Esophagus muscularis mucosa (tissue), 4 donors: ENCODE measurements at regions not wholly inside any gene's neighbourhood (a gene's known extent, or its start where the extent isn't known, plus 50 kb on each side); places are given as distances from the start of the nearest gene placed in this dataset.

Experiments
- DNase-seq: peaks from one replicate; pipeline ENCODE4 v3.0.0-alpha.2; 2017; ENCODE audit errors: extremely low spot score
- H3K27ac ChIP-seq, 4 donors: fragments of 200-600 bp; sonication (generic); replicated peaks in 1 of 4; 1 replicate in 3 of 4; 2 replicates in 1 of 4; pipeline ENCODE4 v1.5.1; 2016 to 2019; ENCODE audit warnings: mild to moderate bottlenecking in 1 of 4
- H3K27me3 ChIP-seq, 4 donors: fragments of 200-600 bp; sonication (generic); one replicate each; pipeline versions ENCODE4 v1.5.1 to v1.6.0; 2016 to 2019
- H3K36me3 ChIP-seq, 4 donors: fragments of 200-600 bp; sonication (generic); one replicate each; pipeline ENCODE4 v1.5.1; 2016 to 2019
- H3K4me1 ChIP-seq, 4 donors: fragments of 200-600 bp; sonication (generic); one replicate each; pipeline ENCODE4 v1.5.1; 2016 to 2019
- H3K4me3 ChIP-seq, 4 donors: fragments of 200-600 bp; sonication (generic); 1 replicate in 2 of 4; 2 replicates in 2 of 4; pipeline ENCODE4 v1.5.1; 2016 to 2019; ENCODE audit warnings: mild to moderate bottlenecking in 4 of 4, moderate library complexity in 1 of 4
- H3K9me3 ChIP-seq, 4 donors: fragments of 200-600 bp; sonication (generic); 1 replicate in 3 of 4; 2 replicates in 1 of 4; pipeline ENCODE4 v1.5.1; 2016 to 2019
- CTCF ChIP-seq, 3 experiments: fragments of 200-600 bp in 2 of 3; fragments of 450-650 bp in 1 of 3; sonication (generic) in 2 of 3; IDR thresholded peaks; one replicate each; pipeline ENCODE4 v1.5.1; 2017 to 2019; ENCODE audit warnings: antibody characterized with exemption in 3 of 3, mild to moderate bottlenecking in 2 of 3, moderate library complexity in 1 of 3
- EP300 ChIP-seq: sonication (generic); formaldehyde crosslinking; IDR thresholded peaks from one replicate; pipeline ENCODE4 v1.6.1; 2017; ENCODE audit warnings: antibody characterized with exemption
- POLR2A ChIP-seq: fragments of 450-650 bp; IDR thresholded peaks from one replicate; pipeline ENCODE4 v1.6.1; 2017; ENCODE audit warnings: antibody characterized with exemption, moderate library complexity, mild to moderate bottlenecking, low read depth
- POLR2AphosphoS5 ChIP-seq, 2 donors: sonication (generic); formaldehyde crosslinking; IDR thresholded peaks; one replicate each; pipeline ENCODE4 v1.6.1; 2017; ENCODE audit warnings: antibody characterized with exemption in 2 of 2
- WGBS: methylation state at CpG from one replicate; pipeline ENCODE4 v1.1.5; 2018; 5-methylcytosine and 5-hydroxymethylcytosine counted together
- intact Hi-C: fragments of 100-400 bp; cut with DNase I; formaldehyde crosslinking; loops from one replicate; pipeline ENCODE4 v1.15.1; 2023

GRCh38 chr2:16615687-16616615, 49.7 kb downstream of the CYRIA start:
- Histone ChIP-seq H3K27ac (peak overlapping the region in 1 of 4 donors; percentile 28), H3K27me3 (no peaks in the 10 kb centered on the region), H3K9me3 (no peaks in the 10 kb centered on the region), H3K36me3 (peaks cover 5 to 43% (median 6%) of the 10 kb centered on the region in 4 donors), H3K4me3 (no peak overlapping the region), H3K4me1 (peaks cover 18 to 43% (median 23%) of the 10 kb centered on the region in 4 donors)
- 89% methylated on average over 18 of the region's 21 CpGs for WGBS
- intact Hi-C loops = loop anchor here (2.0 kb wide), 1 partner anchor 141 kb away; no protein-coding TSS in a partner anchor
- TF ChIP-seq POLR2A = no peak
- no peak for TF ChIP-seq POLR2AphosphoS5 (IDR thresholded peaks at IDR 0.05)
- TF ChIP-seq CTCF (IDR thresholded peaks at IDR 0.05) = no peak
- no peak for TF ChIP-seq EP300
- no peak for DNase-seq

DNA sequence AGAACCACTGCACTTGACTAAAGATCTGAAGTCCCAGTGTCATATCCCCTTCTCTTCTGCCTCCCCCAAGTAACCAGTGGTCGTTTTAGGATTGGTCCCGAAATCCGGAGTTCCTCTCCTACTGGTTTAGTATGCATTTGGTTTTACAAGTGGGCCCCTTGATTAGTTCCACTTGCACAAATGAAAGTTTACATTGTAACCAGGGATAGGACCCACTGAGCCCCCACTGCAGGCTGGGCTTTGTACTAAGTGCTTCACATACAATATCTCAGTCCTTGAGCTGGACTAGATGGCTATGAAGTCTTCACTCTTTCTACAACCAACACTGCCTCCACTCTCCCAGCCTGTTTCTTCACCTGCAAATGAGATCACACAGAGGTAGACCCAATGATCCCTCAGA, 50.4 kb downstream of the CYRIA start:
- no peak for DNase-seq
- Histone ChIP-seq H3K4me3 (no peak overlapping the region), H3K36me3 (peaks cover under 1 to 39% (median 6%) of the 10 kb centered on the region in 4 donors), H3K4me1 (peaks cover 18 to 43% (median 23%) of the 10 kb centered on the region in 4 donors), H3K9me3 (no peaks in the 10 kb centered on the region), H3K27ac (no peak overlapping the region), H3K27me3 (no peaks in the 10 kb centered on the region)
- intact Hi-C loops = loop anchor here (2.0 kb wide), 1 partner anchor 142 kb away; no protein-coding TSS in a partner anchor
- 63% methylated on average over 3 of the region's 3 CpGs for WGBS
- TF ChIP-seq EP300 = no peak
- no peak for TF ChIP-seq CTCF (IDR thresholded peaks at IDR 0.05)
- TF ChIP-seq POLR2AphosphoS5 (IDR thresholded peaks at IDR 0.05) = no peak
- no peak for TF ChIP-seq POLR2A

DNA sequence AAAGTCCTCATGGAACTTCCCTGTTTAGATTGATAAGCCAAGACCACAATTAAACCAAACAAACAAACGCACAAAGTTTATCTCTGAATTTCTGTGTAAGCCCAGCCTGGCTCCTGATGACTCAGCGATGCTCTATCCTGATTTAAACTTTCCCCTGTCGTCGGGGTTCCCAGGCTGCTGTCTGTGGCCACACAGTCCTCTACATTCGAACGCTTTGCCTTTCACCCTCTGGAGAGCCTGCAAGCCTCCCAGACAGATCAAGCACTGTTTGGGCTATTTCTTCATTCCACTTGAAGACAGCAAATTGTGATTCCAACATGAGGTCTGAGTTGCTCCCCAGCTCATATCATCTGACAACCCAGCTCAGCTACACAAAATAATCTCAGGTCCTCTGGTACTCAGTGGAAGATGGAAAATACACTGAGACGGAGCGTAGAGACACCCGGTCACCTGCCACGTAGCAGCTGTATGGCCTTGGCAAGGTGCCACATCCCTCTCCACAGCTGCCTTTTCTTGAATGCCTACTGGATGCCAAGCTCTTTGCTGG, 51.2 kb downstream of the CYRIA start:
- WGBS = 81% methylated on average over 10 of the region's 10 CpGs
- peaks cover 18 to 45% (median 26%) of the 10 kb centered on the region in 4 donors for H3K4me1 ChIP-seq
- DNase-seq = no peak
- H3K4me3 ChIP-seq = no peak overlapping the region
- TF ChIP-seq POLR2AphosphoS5 (IDR thresholded peaks at IDR 0.05) = no peak
- TF ChIP-seq EP300 = no peak
- no peaks in the 10 kb centered on the region for H3K9me3 ChIP-seq
- intact Hi-C loops = loop anchor here (2.0 kb wide), 1 partner anchor 142 kb away; no protein-coding TSS in a partner anchor
- no peaks in the 10 kb centered on the region for H3K27me3 ChIP-seq
- peaks cover 0 to 32% (median 3%) of the 10 kb centered on the region in 4 donors for H3K36me3 ChIP-seq
- H3K27ac ChIP-seq = no peak overlapping the region

GRCh38 chr2:16613539-16614011, 52.1 kb downstream of the CYRIA start:
- Histone ChIP-seq H3K4me1 (peaks cover 22 to 53% (median 34%) of the 10 kb centered on the region in 4 donors), H3K4me3 (no peak overlapping the region), H3K9me3 (no peaks in the 10 kb centered on the region), H3K36me3 (peaks cover 0 to 26% (median under 1%) of the 10 kb centered on the region in 4 donors), H3K27me3 (no peaks in the 10 kb centered on the region), H3K27ac (no peak overlapping the region)
- TF ChIP-seq POLR2A (no peak), CTCF (IDR thresholded peaks at IDR 0.05) (peak; percentile 39 to 55 (median 47))
- DNase-seq = no peak
- 32% methylated on average over 6 of the region's 6 CpGs for WGBS
- intact Hi-C loops = loop anchor here (2.0 kb wide), 1 partner anchor 143 kb away; no protein-coding TSS in a partner anchor

DNA sequence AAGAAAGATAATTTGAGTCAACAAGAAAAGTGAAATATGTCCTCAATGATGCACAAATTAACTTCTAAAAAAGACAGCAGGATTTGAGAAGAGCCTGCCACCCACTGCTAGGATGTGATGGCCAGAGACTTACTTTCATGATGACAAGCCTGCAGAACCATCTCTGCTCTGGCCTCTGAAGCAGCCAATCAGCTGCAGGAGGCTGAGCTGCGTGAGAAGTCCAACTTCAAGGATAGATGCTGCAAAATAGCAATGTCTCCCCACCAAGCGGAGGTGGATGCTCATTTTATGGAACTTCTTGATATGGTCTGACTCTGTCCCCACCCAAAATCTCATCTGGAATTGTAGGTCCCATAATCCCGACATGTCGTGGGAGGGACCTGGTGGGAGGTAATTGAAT, 53.1 kb downstream of the CYRIA start:
- peaks cover 0 to 23% (median 0%) of the 10 kb centered on the region in 4 donors for H3K36me3 ChIP-seq
- peaks cover 25 to 45% (median 38%) of the 10 kb centered on the region in 4 donors for H3K4me1 ChIP-seq
- intact Hi-C loops = no loop called here
- no peak overlapping the region for H3K27ac ChIP-seq
- no peak for DNase-seq
- TF ChIP-seq POLR2A (no peak), CTCF (IDR thresholded peaks at IDR 0.05) (no peak)
- 97% methylated on average over 4 of the region's 4 CpGs for WGBS
- no peaks in the 10 kb centered on the region for H3K9me3 ChIP-seq
- H3K4me3 ChIP-seq = no peak overlapping the region
- H3K27me3 ChIP-seq = no peaks in the 10 kb centered on the region
